Testis (tissue), 2 donors: ENCODE measurements at regions not wholly inside any gene's neighbourhood (a gene's known extent, or its start where the extent isn't known, plus 50 kb on each side); places are given as distances from the start of the nearest gene placed in this dataset.

ENCODE experiments used
- POLR2A ChIP-seq: fragments of 450-650 bp; IDR thresholded peaks from one replicate; pipeline ENCODE4 v1.6.1; 2017; ENCODE audit warnings: antibody characterized with exemption, mild to moderate bottlenecking, moderate library complexity
- TF ChIP-seq, protein P1 (sequence below), 3 experiments: fragments of 450-650 bp in 2 of 3; fragments of 200-600 bp in 1 of 3; sonication (generic) in 1 of 3; IDR thresholded peaks; one replicate each; pipeline ENCODE4 v1.5.1; 2016 to 2019; ENCODE audit warnings: antibody characterized with exemption in 3 of 3, mild to moderate bottlenecking in 2 of 3, moderate library complexity in 1 of 3

DNA sequence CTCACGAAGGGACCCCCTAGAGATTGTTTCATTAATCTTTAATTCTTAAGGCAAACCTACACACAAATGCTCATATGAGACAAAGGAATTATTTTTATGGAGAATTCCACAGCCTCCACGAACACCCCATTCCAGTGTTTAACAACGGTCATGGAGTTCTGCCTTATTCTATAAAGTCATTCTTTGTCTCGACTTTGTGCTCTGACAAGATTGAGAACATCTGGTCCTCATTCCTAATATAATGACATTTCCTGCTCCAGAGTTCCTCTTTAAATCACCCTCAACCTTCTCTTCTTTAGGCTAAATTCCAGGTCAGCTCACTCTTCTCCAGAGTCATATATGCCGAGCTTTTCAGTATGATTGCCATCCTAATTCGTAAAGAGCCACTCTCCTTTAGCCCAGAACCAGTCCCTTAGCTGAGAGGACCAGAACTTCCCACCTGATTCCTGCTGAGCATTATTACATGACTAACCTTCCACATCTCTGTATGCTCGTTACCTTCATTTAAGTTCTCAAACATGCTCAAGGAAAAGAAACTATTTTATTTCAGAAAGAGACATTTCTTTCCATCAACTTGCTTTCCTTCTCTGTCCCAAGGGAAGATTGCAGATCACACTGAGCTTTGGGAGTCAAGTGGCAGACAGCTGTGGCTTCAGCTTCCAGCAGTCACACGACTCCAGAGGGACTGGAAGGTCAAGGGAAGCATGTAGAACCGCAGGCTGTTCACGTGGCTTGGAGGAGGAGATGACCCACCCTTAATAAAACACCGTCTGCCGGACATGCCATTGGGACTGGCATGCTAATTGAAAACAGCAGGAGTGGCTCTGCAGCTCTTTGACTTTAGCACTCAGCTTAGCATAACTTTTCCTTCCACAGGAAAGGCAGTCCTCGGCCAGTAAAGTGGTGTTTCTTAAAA, 467.1 kb upstream of the HSF2 start:
- no peak for TF ChIP-seq POLR2A
- TF ChIP-seq, protein P1, sequence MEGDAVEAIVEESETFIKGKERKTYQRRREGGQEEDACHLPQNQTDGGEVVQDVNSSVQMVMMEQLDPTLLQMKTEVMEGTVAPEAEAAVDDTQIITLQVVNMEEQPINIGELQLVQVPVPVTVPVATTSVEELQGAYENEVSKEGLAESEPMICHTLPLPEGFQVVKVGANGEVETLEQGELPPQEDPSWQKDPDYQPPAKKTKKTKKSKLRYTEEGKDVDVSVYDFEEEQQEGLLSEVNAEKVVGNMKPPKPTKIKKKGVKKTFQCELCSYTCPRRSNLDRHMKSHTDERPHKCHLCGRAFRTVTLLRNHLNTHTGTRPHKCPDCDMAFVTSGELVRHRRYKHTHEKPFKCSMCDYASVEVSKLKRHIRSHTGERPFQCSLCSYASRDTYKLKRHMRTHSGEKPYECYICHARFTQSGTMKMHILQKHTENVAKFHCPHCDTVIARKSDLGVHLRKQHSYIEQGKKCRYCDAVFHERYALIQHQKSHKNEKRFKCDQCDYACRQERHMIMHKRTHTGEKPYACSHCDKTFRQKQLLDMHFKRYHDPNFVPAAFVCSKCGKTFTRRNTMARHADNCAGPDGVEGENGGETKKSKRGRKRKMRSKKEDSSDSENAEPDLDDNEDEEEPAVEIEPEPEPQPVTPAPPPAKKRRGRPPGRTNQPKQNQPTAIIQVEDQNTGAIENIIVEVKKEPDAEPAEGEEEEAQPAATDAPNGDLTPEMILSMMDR (IDR thresholded peaks at IDR 0.05), result no peak
